ENCODE measurements at regions not wholly inside any gene's neighbourhood (a gene's known extent, or its start where the extent isn't known, plus 50 kb on each side); places are given as distances from the start of the nearest gene placed in this dataset.

DNA sequence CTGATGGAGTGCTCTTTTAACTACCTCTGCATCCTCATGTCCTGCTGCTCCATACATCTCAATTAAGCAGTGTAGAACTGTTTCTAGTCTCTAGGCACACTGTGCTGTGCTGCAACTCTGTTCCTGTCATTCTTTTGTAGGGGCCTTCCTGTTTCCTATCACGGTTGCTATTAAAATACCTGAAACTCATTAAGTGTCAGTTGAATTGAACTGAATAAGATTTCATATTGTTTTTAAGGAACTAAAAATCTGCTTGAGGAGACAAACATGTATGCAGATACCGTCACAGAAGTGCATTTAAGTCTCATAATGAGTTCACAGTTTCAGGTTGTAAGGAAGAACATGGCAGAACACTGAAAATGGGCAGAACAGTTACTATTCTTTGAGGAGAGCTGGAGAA lies 170.1 kb downstream of the LARP7 start:
- peaks cover 4% of the 10 kb centered on the region for H3K4me1 Mint-ChIP-seq
- H3K27me3 ChIP-seq (ENCODE audit: control insufficient read depth in 2 of 2, insufficient read depth in 2 of 2, low read length in 2 of 2), result no peaks in the 10 kb centered on the region
- 77% methylated on average over 1 of the region's 2 CpGs for WGBS (ENCODE audit: insufficient coverage)

DNA sequence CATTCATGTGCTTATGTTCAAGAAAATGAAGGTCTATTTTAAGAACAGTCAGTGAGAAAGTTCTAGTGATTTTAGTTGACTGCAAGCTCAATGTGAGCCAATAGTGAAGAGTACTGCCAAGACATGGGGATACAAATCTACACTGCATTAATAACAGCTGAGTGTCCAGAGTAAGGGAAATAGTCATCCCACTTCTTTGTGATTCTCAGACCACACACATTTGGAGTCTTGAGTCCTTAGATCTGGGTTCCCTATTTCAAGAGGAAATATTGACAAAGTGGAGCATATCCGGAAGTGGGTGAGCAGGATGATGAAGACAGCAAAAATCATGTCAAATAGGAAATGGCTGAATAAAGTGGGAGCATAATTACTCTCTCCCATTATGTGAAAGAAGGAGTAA lies 171.1 kb downstream of the LARP7 start:
- WGBS (ENCODE audit: insufficient coverage), result no CpG with 5 or more reads among the region's 1 CpG
- no peaks in the 10 kb centered on the region for H3K79me2 ChIP-seq (ENCODE audit: insufficient read depth, low read length)

More for the DNA sequence above, 170.1 kb downstream of the LARP7 start:
- no peak overlapping the region for H3K27ac Mint-ChIP-seq
- no peaks in the 10 kb centered on the region for H3K79me2 ChIP-seq (ENCODE audit: insufficient read depth, low read length)
- peaks cover 0 to 7% (median 0%) of the 10 kb centered on the region in 7 donors for H3K9me3 Mint-ChIP-seq
- no peaks in the 10 kb centered on the region for H3K9me3 ChIP-seq (replicated peaks in 1 of 2; ENCODE audit: control insufficient read depth in 1 of 2, insufficient read depth in 1 of 2, low read length in 2 of 2)
- no peak overlapping the region for H2AFZ ChIP-seq (ENCODE audit: insufficient read depth, low read depth, low read length, poor library complexity, severe bottlenecking)
- H3K4me1 ChIP-seq (ENCODE audit: control insufficient read depth in 1 of 2, insufficient read depth in 2 of 2, low read length in 2 of 2), result no peaks in the 10 kb centered on the region
- no peak overlapping the region for H3K4me3 Mint-ChIP-seq
- H4K20me1 ChIP-seq (ENCODE audit: insufficient read depth, low read length), result no peaks in the 10 kb centered on the region
- TF ChIP-seq, protein P1, sequence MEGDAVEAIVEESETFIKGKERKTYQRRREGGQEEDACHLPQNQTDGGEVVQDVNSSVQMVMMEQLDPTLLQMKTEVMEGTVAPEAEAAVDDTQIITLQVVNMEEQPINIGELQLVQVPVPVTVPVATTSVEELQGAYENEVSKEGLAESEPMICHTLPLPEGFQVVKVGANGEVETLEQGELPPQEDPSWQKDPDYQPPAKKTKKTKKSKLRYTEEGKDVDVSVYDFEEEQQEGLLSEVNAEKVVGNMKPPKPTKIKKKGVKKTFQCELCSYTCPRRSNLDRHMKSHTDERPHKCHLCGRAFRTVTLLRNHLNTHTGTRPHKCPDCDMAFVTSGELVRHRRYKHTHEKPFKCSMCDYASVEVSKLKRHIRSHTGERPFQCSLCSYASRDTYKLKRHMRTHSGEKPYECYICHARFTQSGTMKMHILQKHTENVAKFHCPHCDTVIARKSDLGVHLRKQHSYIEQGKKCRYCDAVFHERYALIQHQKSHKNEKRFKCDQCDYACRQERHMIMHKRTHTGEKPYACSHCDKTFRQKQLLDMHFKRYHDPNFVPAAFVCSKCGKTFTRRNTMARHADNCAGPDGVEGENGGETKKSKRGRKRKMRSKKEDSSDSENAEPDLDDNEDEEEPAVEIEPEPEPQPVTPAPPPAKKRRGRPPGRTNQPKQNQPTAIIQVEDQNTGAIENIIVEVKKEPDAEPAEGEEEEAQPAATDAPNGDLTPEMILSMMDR (IDR thresholded peaks at IDR 0.05), result no peak
- peaks cover 1 to 4% (median 3%) of the 10 kb centered on the region in 3 donors for H3K27me3 Mint-ChIP-seq (ENCODE audit: low read depth in 3 of 3)
- no peak overlapping the region for H3K4me2 ChIP-seq (replicated peaks; ENCODE audit: extremely low read depth, low read length, poor library complexity, severe bottlenecking)
- no peaks in the 10 kb centered on the region for H3K36me3 Mint-ChIP-seq
- intact Hi-C loops (cut with micrococcal nuclease), result no loop called here
- H3K36me3 ChIP-seq (replicated peaks in 1 of 2; ENCODE audit: control insufficient read depth in 1 of 2, insufficient read depth in 2 of 2, low read length in 2 of 2), result no peaks in the 10 kb centered on the region
- H3K27ac ChIP-seq (ENCODE audit: low read depth in 1 of 2, low read length in 2 of 2), result no peak overlapping the region
- H3K9ac ChIP-seq (ENCODE audit: insufficient read depth, low read length, poor library complexity, severe bottlenecking), result no peak overlapping the region
- H3K4me3 ChIP-seq (replicated peaks in 1 of 3; ENCODE audit: low read depth in 2 of 3, low read length in 3 of 3), result no peak overlapping the region
- DNase-seq, result no peak

More for the DNA sequence above, 171.1 kb downstream of the LARP7 start:
- Mint-ChIP-seq H3K4me1 (peaks cover 4% of the 10 kb centered on the region), H3K9me3 (peaks cover 0 to 7% (median 0%) of the 10 kb centered on the region in 7 donors), H3K4me3 (no peak overlapping the region), H3K36me3 (no peaks in the 10 kb centered on the region), H3K27ac (no peak overlapping the region), H3K27me3 (ENCODE audit: low read depth in 3 of 3) (peaks cover 1 to 4% (median 3%) of the 10 kb centered on the region in 3 donors)
- DNase-seq, result no peak
- TF ChIP-seq, protein P1 (IDR thresholded peaks at IDR 0.05), result no peak
- no peak overlapping the region for H2AFZ ChIP-seq (ENCODE audit: insufficient read depth, low read depth, low read length, poor library complexity, severe bottlenecking)
- intact Hi-C loops (cut with micrococcal nuclease), result no loop called here
- H3K27me3 ChIP-seq (ENCODE audit: control insufficient read depth in 2 of 2, insufficient read depth in 2 of 2, low read length in 2 of 2), result no peaks in the 10 kb centered on the region
- H3K27ac ChIP-seq (ENCODE audit: low read depth in 1 of 2, low read length in 2 of 2), result no peak overlapping the region
- no peaks in the 10 kb centered on the region for H3K9me3 ChIP-seq (replicated peaks in 1 of 2; ENCODE audit: control insufficient read depth in 1 of 2, insufficient read depth in 1 of 2, low read length in 2 of 2)
- H4K20me1 ChIP-seq (ENCODE audit: insufficient read depth, low read length), result no peaks in the 10 kb centered on the region
- no peak overlapping the region for H3K9ac ChIP-seq (ENCODE audit: insufficient read depth, low read length, poor library complexity, severe bottlenecking)
- no peaks in the 10 kb centered on the region for H3K36me3 ChIP-seq (replicated peaks in 1 of 2; ENCODE audit: control insufficient read depth in 1 of 2, insufficient read depth in 2 of 2, low read length in 2 of 2)
- no peak overlapping the region for H3K4me2 ChIP-seq (replicated peaks; ENCODE audit: extremely low read depth, low read length, poor library complexity, severe bottlenecking)
- no peak overlapping the region for H3K4me3 ChIP-seq (replicated peaks in 1 of 3; ENCODE audit: low read depth in 2 of 3, low read length in 3 of 3)
- no peaks in the 10 kb centered on the region for H3K4me1 ChIP-seq (ENCODE audit: control insufficient read depth in 1 of 2, insufficient read depth in 2 of 2, low read length in 2 of 2)

All from CD14-positive monocyte (primary cell).